ENCODE measurements at regions not wholly inside any gene's neighbourhood (a gene's known extent, or its start where the extent isn't known, plus 50 kb on each side); places are given as distances from the start of the nearest gene placed in this dataset.

GRCh38 chr7:41885748-41886147 lies 182.9 kb upstream of the INHBA start:
- TF ChIP-seq SNAI2 (CRISPR knock-in tag; IDR thresholded peaks at IDR 0.05) (no peak), ZFP30 (CRISPR knock-in tag; IDR thresholded peaks at IDR 0.05) (no peak), PATZ1 (CRISPR knock-in tag; IDR thresholded peaks at IDR 0.05; ENCODE audit: borderline replicate concordance) (no peak), PPARA (CRISPR knock-in tag; IDR thresholded peaks at IDR 0.05; ENCODE audit: borderline replicate concordance) (no peak), ARNTL (CRISPR knock-in tag; IDR thresholded peaks at IDR 0.05; ENCODE audit: borderline replicate concordance, low read depth) (no peak), GLIS3 (CRISPR knock-in tag; IDR thresholded peaks at IDR 0.05) (no peak), CSRNP3 (CRISPR knock-in tag; IDR thresholded peaks at IDR 0.05) (no peak), TOX (CRISPR knock-in tag; IDR thresholded peaks at IDR 0.05; ENCODE audit: borderline replicate concordance) (no peak), ZNF70 (CRISPR knock-in tag; IDR thresholded peaks at IDR 0.05) (no peak), CREB5 (CRISPR knock-in tag; IDR thresholded peaks at IDR 0.05; ENCODE audit: low read depth) (no peak), ESRRG (CRISPR knock-in tag; IDR thresholded peaks at IDR 0.05) (no peak)
- peak; percentile 3; the same call in 2 of the 3 replicates for ATAC-seq

GRCh38 chr7:41885078-41885477 lies 182.2 kb upstream of the INHBA start:
- no peak for TF ChIP-seq BACH2 (CRISPR knock-in tag; IDR thresholded peaks at IDR 0.05; ENCODE audit: borderline replicate concordance)
- TF ChIP-seq ZNF565 (CRISPR knock-in tag; conservative IDR thresholded peaks at IDR 0.05; ENCODE audit: low read depth): no peak
- no peak for TF ChIP-seq ZFP30 (CRISPR knock-in tag; IDR thresholded peaks at IDR 0.05)
- no peak for TF ChIP-seq SNAI2 (CRISPR knock-in tag; IDR thresholded peaks at IDR 0.05)
- TF ChIP-seq CSDC2 (CRISPR knock-in tag; IDR thresholded peaks at IDR 0.05): no peak
- no peak for TF ChIP-seq POU6F1 (CRISPR knock-in tag; IDR thresholded peaks at IDR 0.05; ENCODE audit: borderline replicate concordance, low read depth)
- TF ChIP-seq OSR1 (CRISPR knock-in tag; IDR thresholded peaks at IDR 0.05): no peak
- no peak for TF ChIP-seq CREB5 (CRISPR knock-in tag; IDR thresholded peaks at IDR 0.05; ENCODE audit: low read depth)

GRCh38 chr7:41882745-41883420 lies 180.0 kb upstream of the INHBA start:
- no peak for ATAC-seq
- TF ChIP-seq CREB5 (CRISPR knock-in tag; IDR thresholded peaks at IDR 0.05; ENCODE audit: low read depth): no peak
- TF ChIP-seq ISL1 (CRISPR knock-in tag; IDR thresholded peaks at IDR 0.05): no peak
- no peak for TF ChIP-seq ZFP30 (CRISPR knock-in tag; IDR thresholded peaks at IDR 0.05)
- no peak for TF ChIP-seq ZNF8 (CRISPR knock-in tag; IDR thresholded peaks at IDR 0.05)
- no peak for TF ChIP-seq TCF4 (CRISPR knock-in tag; IDR thresholded peaks at IDR 0.05; ENCODE audit: borderline replicate concordance)
- TF ChIP-seq POU6F1 (CRISPR knock-in tag; IDR thresholded peaks at IDR 0.05; ENCODE audit: borderline replicate concordance, low read depth): no peak
- TF ChIP-seq ZFP3 (CRISPR knock-in tag; IDR thresholded peaks at IDR 0.05): no peak
- TF ChIP-seq TSHZ2 (CRISPR knock-in tag; IDR thresholded peaks at IDR 0.05): no peak

More at GRCh38 chr7:41885078-41885477, 182.2 kb upstream of the INHBA start:
- ATAC-seq: no peak

Data from SK-N-SH treated with all-trans-retinoic acid at 6 μM for 48 hours (cell line).